HG03439 (cell line): ENCODE measurements at regions not wholly inside any gene's neighbourhood (a gene's known extent, or its start where the extent isn't known, plus 50 kb on each side); places are given as distances from the start of the nearest gene placed in this dataset.

Experiments used
- ATAC-seq: cut with Tn5 transposase; IDR thresholded peaks from one replicate; pipeline ENCODE4 v1.9.1; 2021; ENCODE audit warnings: mild to moderate bottlenecking, moderate library complexity; ENCODE audit not compliant: unreplicated experiment

DNA sequence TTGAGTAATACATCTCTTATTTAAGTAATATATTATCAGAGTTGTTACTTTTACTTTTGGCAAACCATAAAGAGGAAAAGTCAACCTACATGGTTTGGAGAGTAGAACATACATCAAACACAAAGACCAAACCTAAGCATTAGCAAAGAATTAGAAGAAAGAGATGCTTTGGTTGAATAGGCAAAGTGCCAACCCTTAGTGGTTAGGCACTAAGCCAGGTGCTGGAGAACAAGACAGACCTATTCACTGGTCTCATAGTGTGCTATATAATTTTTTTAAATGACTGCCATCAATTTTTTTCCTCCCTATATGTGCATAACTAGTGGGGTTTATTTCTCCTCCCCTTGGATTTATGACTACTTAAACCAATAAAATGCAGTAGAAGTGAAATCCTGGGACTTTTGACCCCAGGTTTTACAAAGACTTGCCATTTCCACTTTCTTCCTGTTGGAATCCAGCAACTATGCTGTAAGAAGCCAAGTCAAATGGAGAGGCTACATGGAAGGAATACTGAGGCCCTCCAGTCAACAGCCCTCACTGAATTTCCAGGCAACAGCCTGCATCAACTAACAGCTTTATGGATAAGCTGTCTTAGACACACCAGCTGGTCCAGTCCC lies 69.8 kb upstream of the HAO2 start:
- ATAC-seq = no peak

DNA sequence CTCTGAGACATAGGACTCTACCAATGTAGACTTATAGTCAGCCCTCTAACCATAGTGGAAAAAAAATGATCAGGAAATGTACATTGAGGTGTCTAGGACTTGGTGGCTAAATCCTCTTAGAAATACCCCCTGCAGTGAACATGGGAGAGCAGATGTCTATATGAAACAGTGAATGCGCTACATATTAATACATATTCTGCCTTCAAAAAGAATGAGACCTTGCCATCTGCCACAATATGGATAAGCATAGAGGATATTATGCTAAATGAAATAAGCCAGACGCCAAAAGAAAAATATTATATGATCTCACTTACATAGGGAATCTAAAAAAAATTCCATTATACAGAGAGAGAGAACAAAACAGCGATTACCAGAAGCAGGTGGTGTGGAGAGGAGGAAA lies 66.6 kb upstream of the HAO2 start:
- no peak for ATAC-seq

DNA sequence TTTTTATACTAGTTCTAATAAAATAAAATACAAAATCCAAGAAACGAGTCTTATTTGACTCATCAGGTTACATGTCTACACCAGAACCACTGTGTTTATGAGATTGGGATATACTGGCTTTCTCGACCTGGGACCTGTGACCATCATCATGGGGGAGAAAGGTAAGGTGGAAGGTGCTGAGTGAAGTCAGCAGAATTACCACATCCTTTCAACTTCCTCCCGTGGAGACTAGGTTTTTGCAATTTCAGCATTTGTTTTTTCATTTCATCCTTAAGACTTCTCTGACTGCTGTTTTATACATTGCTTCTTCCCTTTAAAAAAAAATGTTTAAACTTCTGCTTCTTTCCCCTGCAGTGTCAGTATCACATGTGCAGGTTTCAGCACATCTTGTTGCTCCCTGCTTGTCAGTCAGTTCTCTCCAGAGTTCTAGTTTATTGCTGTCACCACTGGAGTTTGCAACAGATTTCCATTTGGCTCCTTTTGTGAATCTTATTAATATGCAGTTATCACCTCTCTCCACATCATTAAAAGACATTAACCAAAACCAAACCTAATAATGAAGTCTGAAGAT lies 60.4 kb upstream of the HAO2 start:
- no peak for ATAC-seq

DNA sequence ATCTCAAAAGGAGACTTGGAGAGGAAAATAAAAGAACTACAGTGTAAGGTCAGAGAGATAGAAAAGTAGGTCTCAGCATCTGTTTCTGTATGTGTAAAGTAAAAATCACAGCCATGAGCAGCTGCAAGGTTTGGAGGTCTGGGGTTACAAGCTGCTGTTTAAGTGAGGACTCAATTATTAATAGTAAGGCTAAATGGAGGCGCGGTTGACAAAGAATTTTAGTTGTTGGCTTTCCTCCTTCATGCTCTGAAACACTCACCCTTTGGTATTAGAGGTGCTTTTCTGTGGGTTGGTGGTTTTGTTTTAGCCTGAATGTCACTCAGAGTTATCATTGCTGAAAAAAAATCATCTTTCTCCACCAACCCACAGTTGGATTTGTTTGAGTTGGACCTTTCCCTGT lies 59.8 kb upstream of the HAO2 start:
- no peak for ATAC-seq

DNA sequence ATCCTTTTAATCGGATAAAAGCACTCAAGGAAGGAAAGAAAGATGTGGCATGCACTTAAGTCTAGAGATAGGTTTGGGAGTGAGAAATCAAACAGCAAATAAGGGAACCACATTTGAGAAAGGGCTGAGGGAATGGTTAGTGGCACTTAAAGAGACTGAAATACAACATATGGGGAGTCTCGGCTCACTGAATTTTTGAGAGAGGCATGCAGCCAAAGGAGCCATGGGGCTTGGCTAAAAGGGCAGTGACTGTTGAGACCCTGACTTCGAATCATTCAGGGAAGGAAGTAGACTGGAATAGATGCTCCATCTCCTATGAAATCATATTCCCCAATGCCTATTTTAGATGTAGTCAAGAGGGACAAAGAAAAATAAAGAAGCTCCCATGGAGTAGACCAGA lies 58.3 kb upstream of the HAO2 start:
- ATAC-seq = no peak

DNA sequence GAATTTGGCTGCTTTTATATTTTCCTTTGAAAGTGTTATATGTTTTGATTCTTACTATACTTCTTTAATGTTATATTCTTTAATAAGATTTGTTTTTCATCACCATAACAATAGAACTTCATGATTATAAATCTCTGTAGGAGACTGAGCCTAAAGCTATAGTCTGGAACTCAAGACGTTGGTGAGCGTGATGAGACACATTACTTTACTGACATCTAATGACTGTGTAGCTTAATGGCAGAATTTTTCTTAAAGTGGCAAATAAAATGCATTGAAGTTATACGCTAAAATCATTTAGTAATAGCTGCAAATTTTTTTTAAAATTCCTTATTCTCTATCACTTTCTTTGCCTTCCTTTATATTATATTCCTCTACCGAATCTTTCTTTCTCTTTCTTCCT lies 56.1 kb upstream of the HAO2 start:
- no peak for ATAC-seq

DNA sequence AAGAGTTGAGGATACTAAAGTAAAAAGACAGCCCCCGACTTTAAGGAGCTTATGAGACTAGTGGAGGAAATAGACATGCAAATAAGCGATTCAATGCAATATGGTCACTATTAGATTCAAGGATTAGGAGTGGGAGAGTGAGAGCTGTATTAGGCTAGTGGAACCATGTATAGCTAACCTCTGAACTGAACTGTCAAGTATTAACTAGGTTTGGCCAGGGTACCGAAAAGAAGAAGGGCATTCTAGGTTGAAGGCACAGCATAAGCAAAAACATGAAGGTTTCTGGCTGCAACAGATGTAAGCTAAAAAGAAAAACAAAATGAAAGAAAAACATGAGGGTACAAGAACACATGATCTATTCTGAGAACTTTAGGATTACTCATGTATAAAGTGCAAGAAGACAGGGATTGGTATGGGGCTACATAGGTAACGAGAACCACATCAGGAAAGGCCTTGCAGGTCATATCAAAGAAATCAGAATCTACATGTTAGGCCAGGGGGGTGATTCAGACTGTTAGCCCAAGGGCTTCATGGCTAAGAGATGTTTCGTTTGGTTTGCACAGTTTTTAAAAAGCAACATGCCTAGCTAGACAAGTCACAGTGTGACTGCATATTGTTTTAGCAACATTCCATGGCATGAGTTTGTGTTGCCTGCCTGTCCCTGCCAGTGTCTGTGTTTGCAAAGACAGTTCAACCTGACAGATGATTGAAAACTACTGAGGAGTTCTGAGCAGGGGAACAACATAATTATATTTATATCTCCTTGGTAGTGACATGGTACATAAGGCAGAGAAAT lies 54.4 kb upstream of the HAO2 start:
- no peak for ATAC-seq

DNA sequence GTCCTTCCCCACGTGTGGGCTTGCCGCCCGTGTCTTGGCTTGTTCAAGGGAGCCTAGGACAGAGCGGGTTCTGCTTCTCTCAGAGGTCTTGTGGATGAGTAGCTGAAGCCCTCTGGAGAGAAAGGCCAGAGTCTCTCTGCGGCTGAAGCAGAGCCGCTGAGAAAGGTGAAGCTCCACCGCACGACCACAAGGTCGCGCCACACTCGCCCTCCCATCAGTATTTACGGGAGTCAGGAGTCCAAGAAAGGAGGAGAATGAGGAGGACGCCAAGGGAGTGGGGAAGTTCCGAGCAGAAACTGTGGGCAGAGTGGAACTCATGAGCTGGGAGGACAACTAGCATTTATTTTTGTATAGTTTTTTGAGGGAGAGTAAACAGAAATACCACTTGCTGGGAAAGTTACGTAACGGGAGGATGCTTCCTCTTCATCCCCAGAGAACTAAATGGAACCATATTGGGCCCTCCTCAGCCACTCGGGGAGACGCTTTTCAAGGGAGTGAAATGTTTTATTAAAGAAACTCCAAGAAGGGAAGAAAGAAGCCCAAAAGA lies 51.6 kb upstream of the HAO2 start:
- no peak for ATAC-seq

DNA sequence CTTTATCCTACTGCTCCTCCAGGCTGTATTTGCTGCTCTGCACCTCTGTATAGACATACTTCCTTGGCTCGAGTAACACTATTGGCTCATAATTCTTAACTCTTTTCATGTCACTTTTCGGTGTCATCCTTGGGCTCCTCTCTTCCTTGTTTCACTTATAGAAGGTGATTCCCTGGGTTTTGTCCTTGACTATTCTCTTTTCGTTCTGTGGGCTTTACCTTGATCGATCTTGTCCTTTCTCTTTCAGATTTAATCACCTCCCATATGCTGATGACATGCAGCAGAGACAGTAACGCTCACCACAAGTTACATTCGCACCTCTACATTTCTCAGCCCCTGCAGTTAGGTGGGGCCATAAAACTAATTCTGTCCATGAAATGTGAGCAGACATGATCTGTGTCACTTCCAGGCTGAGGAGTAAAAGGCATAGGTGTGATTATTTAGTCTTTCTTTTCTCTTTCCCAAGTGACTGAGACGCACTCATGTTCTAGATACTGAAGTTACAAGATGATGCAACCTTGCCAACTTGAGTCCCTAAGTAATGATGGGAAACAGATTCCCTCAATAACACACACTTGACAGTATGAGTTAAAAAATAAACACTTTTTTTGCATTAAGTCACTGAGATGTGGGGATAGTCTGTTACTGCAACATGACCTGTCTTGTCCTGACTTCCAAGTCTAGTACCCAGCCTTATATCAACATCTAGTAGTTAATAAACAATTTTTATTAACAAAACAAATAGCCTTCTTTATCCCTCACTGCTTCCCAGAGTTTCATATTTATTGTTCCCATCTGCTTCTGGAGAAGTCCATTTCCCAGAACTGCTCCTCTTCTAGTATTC lies 49.9 kb upstream of the HAO2 start:
- ATAC-seq = peak; percentile 84
